ENCODE measurements at regions not wholly inside any gene's neighbourhood (a gene's known extent, or its start where the extent isn't known, plus 50 kb on each side); places are given as distances from the start of the nearest gene placed in this dataset.

GRCh38 chr4:65167719-65168118 lies 502.6 kb downstream of the EPHA5 start:
- TF ChIP-seq CTCF (IDR thresholded peaks at IDR 0.05) (no peak), POLR2A (IDR thresholded peaks at IDR 0.05) (no peak)
